ENCODE measurements at regions not wholly inside any gene's neighbourhood (a gene's known extent, or its start where the extent isn't known, plus 50 kb on each side); places are given as distances from the start of the nearest gene placed in this dataset.

DNA sequence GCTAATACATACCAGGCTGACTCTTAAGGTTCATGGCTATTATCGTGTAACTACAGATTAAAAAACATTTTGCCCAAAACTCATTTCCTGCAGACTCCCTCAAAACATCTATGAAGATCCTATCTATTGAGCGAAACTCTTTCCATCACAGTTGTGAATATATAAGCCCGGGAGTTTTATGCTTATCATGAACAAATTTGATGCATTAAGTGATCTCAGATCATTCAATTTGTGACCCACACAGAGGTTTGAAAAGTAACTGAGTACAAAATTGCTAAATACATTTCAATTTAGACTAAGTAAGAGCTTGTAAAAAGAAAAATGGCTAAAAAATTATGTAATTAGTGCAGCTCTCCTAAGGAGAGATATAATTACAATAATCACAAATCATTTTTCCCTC is 1228.8 kb upstream of the TENM4 start:
- no peak for TF ChIP-seq CTCF (IDR thresholded peaks at IDR 0.05; ENCODE audit: insufficient read depth, missing control alignments)
- DNase-seq (ENCODE audit: insufficient read length, low spot score) (no peak), FAIRE-seq (no peak)

GRCh38 chr11:80668039-80668438 is 1227.2 kb upstream of the TENM4 start:
- no peak for TF ChIP-seq CTCF (IDR thresholded peaks at IDR 0.05; ENCODE audit: insufficient read depth, missing control alignments)
- DNase-seq (ENCODE audit: insufficient read length, low spot score) (no peak), FAIRE-seq (no peak)

DNA sequence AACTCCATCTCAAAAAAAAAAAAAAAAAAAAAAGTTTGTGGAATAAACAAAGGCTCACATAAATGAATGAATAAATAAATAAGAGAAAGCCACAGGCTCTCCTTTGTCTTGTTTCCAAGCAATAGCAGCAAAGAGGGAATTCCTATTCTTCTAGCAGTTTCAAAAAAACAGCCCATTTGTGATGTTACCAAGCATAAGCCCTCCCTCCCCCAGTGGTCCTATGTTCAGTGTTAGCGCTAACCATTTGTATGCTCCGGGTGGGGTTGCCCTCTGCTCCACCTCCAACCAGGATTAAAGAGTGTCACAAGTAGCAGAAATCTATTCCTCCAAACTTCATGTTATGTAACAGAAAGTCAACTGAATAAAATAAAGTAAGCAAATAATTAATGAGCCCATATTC is 1215.0 kb upstream of the TENM4 start:
- no peak for FAIRE-seq

GRCh38 chr11:80650966-80651365 is 1210.1 kb upstream of the TENM4 start:
- TF ChIP-seq CTCF (IDR thresholded peaks at IDR 0.05; ENCODE audit: insufficient read depth, missing control alignments) = no peak

More for the DNA sequence above, 1215.0 kb upstream of the TENM4 start:
- TF ChIP-seq CTCF (IDR thresholded peaks at IDR 0.05; ENCODE audit: insufficient read depth, missing control alignments) = no peak
- DNase-seq (ENCODE audit: insufficient read length, low spot score) = no peak

DNA sequence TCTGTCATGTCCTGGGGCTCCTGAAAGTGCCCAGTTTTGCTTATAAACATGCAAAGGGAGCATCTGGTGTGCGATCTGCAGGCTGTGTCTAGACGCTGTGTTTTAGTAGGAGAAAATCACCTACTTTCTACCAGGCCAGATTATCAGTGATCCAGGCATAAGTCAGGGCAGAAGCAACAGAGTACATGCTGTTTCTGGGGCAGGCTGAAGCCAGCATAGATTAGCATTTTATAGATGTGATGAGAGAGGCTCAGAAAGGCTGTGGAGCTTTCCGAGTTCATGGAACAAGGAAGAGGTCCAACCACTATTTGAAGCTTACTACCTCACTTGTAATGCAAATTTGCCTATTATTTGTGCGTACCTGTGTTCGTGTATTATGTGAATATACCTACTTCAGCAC is 1208.4 kb upstream of the TENM4 start:
- no peak for TF ChIP-seq CTCF (IDR thresholded peaks at IDR 0.05; ENCODE audit: insufficient read depth, missing control alignments)
- FAIRE-seq (no peak), DNase-seq (ENCODE audit: insufficient read length, low spot score) (no peak)

More at GRCh38 chr11:80650966-80651365, 1210.1 kb upstream of the TENM4 start:
- no peak for FAIRE-seq
- DNase-seq (ENCODE audit: insufficient read length, low spot score) = no peak

DNA sequence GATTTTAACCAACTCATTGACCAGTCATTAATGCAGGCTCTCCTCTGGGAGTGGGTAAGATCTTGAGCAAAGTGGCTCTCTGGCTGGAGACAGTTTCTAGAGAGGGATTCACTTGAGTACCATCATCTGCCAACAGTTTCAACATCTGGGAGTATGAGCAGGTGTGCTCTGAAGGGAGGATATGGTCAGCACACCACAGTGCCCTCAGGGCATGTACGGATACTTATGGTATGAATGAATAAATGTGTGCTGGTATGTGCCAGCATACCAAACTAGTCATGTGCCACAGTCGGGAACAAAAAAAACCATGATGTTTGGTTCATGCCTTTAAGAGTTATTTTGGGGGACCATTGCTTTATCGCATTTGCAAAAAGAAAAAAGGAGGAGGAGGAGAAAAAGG is 1197.5 kb upstream of the TENM4 start:
- no peak for TF ChIP-seq CTCF (IDR thresholded peaks at IDR 0.05; ENCODE audit: insufficient read depth, missing control alignments)
- FAIRE-seq (no peak), DNase-seq (ENCODE audit: insufficient read length, low spot score) (no peak)

GRCh38 chr11:80637571-80637970 is 1196.7 kb upstream of the TENM4 start:
- no peak for TF ChIP-seq CTCF (IDR thresholded peaks at IDR 0.05; ENCODE audit: insufficient read depth, missing control alignments)
- no peak for FAIRE-seq
- no peak for DNase-seq (ENCODE audit: insufficient read length, low spot score)
